GM19043 (cell line): ENCODE measurements at regions not wholly inside any gene's neighbourhood (a gene's known extent, or its start where the extent isn't known, plus 50 kb on each side); places are given as distances from the start of the nearest gene placed in this dataset.

ENCODE experiments used
- ATAC-seq: cut with Tn5 transposase; IDR thresholded peaks from one replicate; pipeline ENCODE4 v1.9.1; 2021; ENCODE audit warnings: low read depth; ENCODE audit not compliant: unreplicated experiment

- no peak for ATAC-seq
Measured at GRCh38 chr5:11997942-11998341, 93.7 kb upstream of the CTNND2 start.

DNA sequence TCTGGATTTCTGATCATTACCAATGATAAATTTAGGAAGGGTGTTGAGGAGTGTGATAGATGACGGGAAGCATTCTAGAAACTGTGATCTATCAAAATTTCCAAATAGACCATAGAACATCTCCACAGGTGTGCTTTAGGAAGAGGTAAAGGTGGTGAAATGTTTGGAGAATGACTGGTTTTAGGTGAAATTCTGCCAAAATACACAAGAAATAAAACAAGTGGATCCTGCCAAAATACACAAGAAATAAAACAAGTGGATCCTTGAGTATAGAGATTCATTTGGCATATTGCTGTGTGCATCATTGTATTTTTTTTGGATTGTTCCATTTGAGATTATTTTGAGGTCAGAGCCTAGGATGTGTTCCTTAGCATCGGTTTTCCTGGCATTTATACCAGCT lies 88.3 kb upstream of the CTNND2 start:
- no peak for ATAC-seq

- ATAC-seq = no peak
Measured at GRCh38 chr5:11985993-11986392, 81.7 kb upstream of the CTNND2 start.

- no peak for ATAC-seq
Measured at GRCh38 chr5:11984196-11984595, 80.0 kb upstream of the CTNND2 start.

DNA sequence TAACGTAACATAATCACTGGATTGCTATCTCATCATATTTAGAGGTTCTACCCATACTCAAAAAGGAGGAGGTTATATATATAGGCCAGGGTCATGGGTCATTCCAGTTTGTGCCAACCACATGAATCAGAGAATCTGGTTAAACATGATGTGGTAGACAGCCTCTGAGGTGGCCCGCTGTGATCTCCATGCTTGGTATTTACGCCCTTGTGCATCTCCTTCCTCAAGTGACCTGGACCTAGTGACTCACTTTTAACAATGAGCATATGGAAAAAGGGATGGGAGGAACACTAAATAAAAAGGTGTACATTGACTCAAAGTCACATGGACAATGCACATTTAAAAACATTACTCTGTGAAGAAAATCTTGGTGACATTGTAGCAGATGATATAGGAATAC lies 77.7 kb upstream of the CTNND2 start:
- ATAC-seq = no peak

GRCh38 chr5:11977904-11978303 lies 73.7 kb upstream of the CTNND2 start:
- ATAC-seq = no peak

DNA sequence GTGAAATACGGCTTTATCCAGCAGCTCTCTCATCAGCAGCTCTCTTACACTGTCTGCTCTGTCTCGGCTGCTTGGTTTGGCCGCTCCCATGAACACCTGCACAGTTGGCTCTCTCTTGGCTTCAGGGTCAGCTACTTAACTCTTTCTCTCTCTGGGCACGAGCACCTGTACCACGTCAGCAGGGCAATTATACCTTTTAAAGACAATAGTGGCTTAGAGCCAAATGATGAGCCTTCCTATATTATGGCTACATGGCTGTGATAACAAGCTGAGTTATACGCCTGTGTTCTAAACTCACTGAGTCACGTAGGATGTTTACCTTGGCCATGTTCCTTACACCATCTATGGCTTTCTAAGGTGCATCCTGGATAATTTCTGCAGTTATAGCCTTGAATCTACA lies 69.2 kb upstream of the CTNND2 start:
- ATAC-seq = no peak

- no peak for ATAC-seq
Measured at GRCh38 chr5:11963227-11963626, 59.0 kb upstream of the CTNND2 start.

GRCh38 chr5:11962122-11962521 lies 57.9 kb upstream of the CTNND2 start:
- no peak for ATAC-seq

- no peak for ATAC-seq
Measured at GRCh38 chr5:11958321-11958720, 54.1 kb upstream of the CTNND2 start.

DNA sequence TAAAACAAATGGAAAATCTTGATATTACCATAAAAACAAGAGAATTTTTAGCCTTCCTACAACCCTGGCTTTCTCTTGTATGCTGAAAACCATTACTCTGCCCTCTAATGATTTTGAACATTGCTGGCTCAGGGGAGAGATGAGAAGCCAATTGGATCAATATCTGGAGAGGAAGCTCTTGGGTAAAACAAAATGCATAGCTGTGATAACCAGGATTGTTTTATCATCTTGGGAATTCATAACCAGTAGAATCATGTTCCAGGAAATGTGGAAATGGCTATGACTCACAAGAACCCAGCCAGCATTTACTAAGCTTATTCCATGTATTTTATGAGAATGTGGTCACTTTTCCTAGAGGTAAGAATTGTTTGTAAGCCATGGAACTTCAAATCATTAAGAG lies 51.1 kb upstream of the CTNND2 start:
- no peak for ATAC-seq
